Activated naive CD8-positive, alpha-beta T cell treated with anti-CD3 and anti-CD28 coated beads, Interleukin-2, amount 50 U/mL, for 24 hours (primary cell): ENCODE measurements at regions not wholly inside any gene's neighbourhood (a gene's known extent, or its start where the extent isn't known, plus 50 kb on each side); places are given as distances from the start of the nearest gene placed in this dataset.

ENCODE experiments used
- ATAC-seq: fragments of 150-1000 bp; cut with Tn5 transposase; one replicate; pipeline ENCODE4 v1.10.0; 2021
- DNase-seq: peaks from one replicate; pipeline ENCODE4 v3.0.0; 2021
- H3K27ac Mint-ChIP-seq: one replicate; pipeline ENCODE4 v1.8.0; 2021; ENCODE audit warnings: mild to moderate bottlenecking, mixed read lengths
- H3K27me3 Mint-ChIP-seq: one replicate; pipeline ENCODE4 v1.8.0; 2021; ENCODE audit warnings: mixed read lengths
- H3K36me3 Mint-ChIP-seq: one replicate; pipeline ENCODE4 v1.8.0; 2021; ENCODE audit warnings: low read depth, mixed read lengths
- H3K4me1 Mint-ChIP-seq: one replicate; pipeline ENCODE4 v1.8.0; 2021; ENCODE audit warnings: mixed read lengths
- H3K4me3 Mint-ChIP-seq: one replicate; pipeline ENCODE4 v1.8.0; 2021; ENCODE audit warnings: mild to moderate bottlenecking, moderate library complexity, mixed read lengths
- H3K9me3 Mint-ChIP-seq: one replicate; pipeline ENCODE4 v1.8.0; 2021; ENCODE audit warnings: mixed read lengths

GRCh38 chrX:69257499-69258127 lies 92.4 kb upstream of the PJA1 start:
- peaks cover 4% of the 10 kb centered on the region for H3K27me3 Mint-ChIP-seq
- H3K27ac Mint-ChIP-seq, result no peak overlapping the region
- H3K36me3 Mint-ChIP-seq, result no peaks in the 10 kb centered on the region
- DNase-seq (no peak), ATAC-seq (no peak)
- no peak overlapping the region for H3K4me3 Mint-ChIP-seq
- H3K9me3 Mint-ChIP-seq, result no peaks in the 10 kb centered on the region
- H3K4me1 Mint-ChIP-seq, result no peaks in the 10 kb centered on the region

DNA sequence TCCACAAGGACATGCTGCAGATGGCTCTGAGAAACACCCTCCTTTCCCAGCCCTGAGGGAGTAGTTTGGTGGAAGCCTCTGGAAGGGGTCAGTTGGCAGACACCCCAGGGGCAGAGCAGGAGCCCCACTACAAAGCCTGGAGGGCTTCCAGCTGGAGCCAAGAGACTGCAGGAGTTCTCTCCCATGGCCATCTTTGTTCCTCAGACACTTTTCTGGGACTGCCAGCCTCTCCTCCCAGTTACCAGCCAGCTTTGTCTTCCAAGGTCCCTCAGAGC lies 91.0 kb upstream of the PJA1 start:
- Mint-ChIP-seq H3K27me3 (peaks cover 3% of the 10 kb centered on the region), H3K9me3 (no peaks in the 10 kb centered on the region), H3K4me1 (no peaks in the 10 kb centered on the region), H3K36me3 (no peaks in the 10 kb centered on the region), H3K27ac (no peak overlapping the region), H3K4me3 (no peak overlapping the region)
- DNase-seq (no peak), ATAC-seq (no peak)

- Mint-ChIP-seq H3K4me3 (no peak overlapping the region), H3K27ac (no peak overlapping the region), H3K27me3 (peaks cover 3% of the 10 kb centered on the region), H3K36me3 (no peaks in the 10 kb centered on the region), H3K4me1 (no peaks in the 10 kb centered on the region), H3K9me3 (no peaks in the 10 kb centered on the region)
- DNase-seq (no peak), ATAC-seq (no peak)
These were observed 90.4 kb upstream of the PJA1 start for GRCh38 chrX:69255441-69256290.

DNA sequence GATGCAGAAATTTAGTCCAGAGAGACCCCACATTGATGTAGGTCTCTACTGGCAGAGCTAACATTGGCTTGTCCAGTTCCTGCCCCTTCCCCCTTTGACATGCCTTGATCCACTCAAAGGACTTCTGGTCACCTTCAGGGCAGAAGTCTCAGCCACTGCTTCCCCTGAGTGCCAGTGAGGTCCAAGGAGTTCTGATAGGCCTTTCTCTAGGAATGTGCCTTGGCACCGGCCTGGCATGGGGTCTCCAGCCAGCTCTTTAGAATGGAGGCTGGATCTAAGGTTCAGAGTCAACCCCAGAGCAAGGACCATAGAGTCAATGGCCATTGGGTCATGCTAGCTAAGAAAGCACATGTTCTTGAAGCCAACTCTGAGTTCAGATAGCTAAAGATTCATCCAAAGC lies 88.6 kb upstream of the PJA1 start:
- H3K27ac Mint-ChIP-seq, result no peak overlapping the region
- no peaks in the 10 kb centered on the region for H3K9me3 Mint-ChIP-seq
- H3K27me3 Mint-ChIP-seq, result no peaks in the 10 kb centered on the region
- no peak overlapping the region for H3K4me3 Mint-ChIP-seq
- DNase-seq (no peak), ATAC-seq (no peak)
- no peaks in the 10 kb centered on the region for H3K4me1 Mint-ChIP-seq
- H3K36me3 Mint-ChIP-seq, result no peaks in the 10 kb centered on the region

DNA sequence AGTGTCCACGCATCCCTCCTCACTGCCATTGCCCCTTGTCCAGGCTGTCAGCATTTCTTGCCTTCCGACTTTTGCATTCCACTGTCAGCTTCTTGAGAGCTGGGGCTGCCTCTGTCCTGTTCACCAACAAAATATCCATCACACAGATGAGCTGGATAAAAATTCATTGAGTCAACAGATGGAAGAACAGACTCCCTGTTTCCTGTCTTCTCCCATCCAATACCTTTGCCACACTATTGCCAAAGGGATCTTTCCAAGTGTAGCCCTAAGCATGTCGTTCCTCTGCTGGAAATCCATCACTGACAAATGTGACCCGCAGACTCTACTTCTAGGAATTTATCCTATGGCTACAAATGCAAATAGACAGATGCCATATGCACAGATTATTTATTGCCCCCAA lies 78.0 kb upstream of the PJA1 start:
- Mint-ChIP-seq H3K4me3 (no peak overlapping the region), H3K4me1 (no peaks in the 10 kb centered on the region), H3K9me3 (no peaks in the 10 kb centered on the region), H3K27me3 (peaks cover 17% of the 10 kb centered on the region), H3K27ac (no peak overlapping the region), H3K36me3 (no peaks in the 10 kb centered on the region)
- DNase-seq (no peak), ATAC-seq (no peak)

DNA sequence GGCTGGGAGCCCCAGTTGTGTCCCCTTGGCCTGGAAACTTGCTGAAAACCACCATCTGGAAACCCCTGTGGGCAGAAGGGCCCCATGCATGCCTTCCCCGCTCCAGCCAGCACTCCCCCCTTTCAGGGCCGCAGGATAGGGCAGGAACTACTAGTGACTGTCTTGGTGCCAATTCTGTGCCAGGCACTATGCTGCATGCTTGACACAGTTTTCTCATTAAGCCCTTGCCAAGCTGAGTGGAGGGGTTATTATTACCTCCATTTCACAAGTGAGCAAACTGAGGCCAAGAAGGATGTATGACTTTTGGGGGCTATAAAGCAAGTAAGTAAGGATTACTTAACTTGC lies 73.6 kb upstream of the PJA1 start:
- Mint-ChIP-seq H3K27ac (no peak overlapping the region), H3K36me3 (no peaks in the 10 kb centered on the region), H3K27me3 (peaks cover 10% of the 10 kb centered on the region), H3K9me3 (no peaks in the 10 kb centered on the region), H3K4me1 (no peaks in the 10 kb centered on the region), H3K4me3 (no peak overlapping the region)
- ATAC-seq, result no peak
- DNase-seq, result no peak

- ATAC-seq (no peak), DNase-seq (no peak)
- Mint-ChIP-seq H3K4me3 (no peak overlapping the region), H3K27ac (no peak overlapping the region), H3K4me1 (no peaks in the 10 kb centered on the region), H3K27me3 (peaks cover 9% of the 10 kb centered on the region), H3K9me3 (no peaks in the 10 kb centered on the region), H3K36me3 (no peaks in the 10 kb centered on the region)
These were observed 73.0 kb upstream of the PJA1 start for GRCh38 chrX:69238114-69238886.

DNA sequence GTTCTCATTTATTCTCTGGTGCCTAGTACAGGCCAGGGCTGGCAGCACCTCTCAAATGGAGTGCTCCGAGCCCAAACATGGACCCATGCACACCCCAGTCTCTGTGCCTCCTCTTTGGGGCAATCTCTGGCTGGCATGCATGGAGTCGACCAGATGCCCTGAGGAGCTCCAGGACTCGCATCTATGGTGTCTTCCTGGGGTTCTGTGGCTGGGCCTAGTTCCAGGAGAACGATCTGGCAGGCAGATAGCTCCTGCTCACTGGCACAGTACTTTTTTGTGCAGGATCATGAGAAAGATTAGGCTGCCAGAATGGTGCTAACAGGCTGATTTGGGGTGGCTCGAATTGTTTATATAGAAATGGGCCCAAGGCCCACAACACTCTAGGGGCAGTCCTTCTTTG lies 72.0 kb upstream of the PJA1 start:
- no peak for ATAC-seq
- no peak for DNase-seq

GRCh38 chrX:69236641-69237040 lies 71.4 kb upstream of the PJA1 start:
- no peak for ATAC-seq
- Mint-ChIP-seq H3K9me3 (no peaks in the 10 kb centered on the region), H3K4me3 (no peak overlapping the region)

More for the DNA sequence above, 72.0 kb upstream of the PJA1 start:
- Mint-ChIP-seq H3K4me3 (no peak overlapping the region), H3K36me3 (no peaks in the 10 kb centered on the region), H3K27ac (no peak overlapping the region), H3K4me1 (no peaks in the 10 kb centered on the region), H3K9me3 (no peaks in the 10 kb centered on the region), H3K27me3 (peaks cover 2% of the 10 kb centered on the region)

GRCh38 chrX:69234624-69235023 lies 69.4 kb upstream of the PJA1 start:
- no peak for DNase-seq
- no peak overlapping the region for H3K27ac Mint-ChIP-seq
- H3K4me3 Mint-ChIP-seq, result no peak overlapping the region
- H3K36me3 Mint-ChIP-seq, result no peaks in the 10 kb centered on the region
- no peaks in the 10 kb centered on the region for H3K9me3 Mint-ChIP-seq
- peaks cover 1% of the 10 kb centered on the region for H3K27me3 Mint-ChIP-seq
- no peaks in the 10 kb centered on the region for H3K4me1 Mint-ChIP-seq
- ATAC-seq, result no peak

More at GRCh38 chrX:69236641-69237040, 71.4 kb upstream of the PJA1 start:
- no peak for DNase-seq
- Mint-ChIP-seq H3K36me3 (no peaks in the 10 kb centered on the region), H3K27ac (no peak overlapping the region), H3K27me3 (peaks cover 2% of the 10 kb centered on the region), H3K4me1 (no peaks in the 10 kb centered on the region)

- DNase-seq (no peak), ATAC-seq (no peak)
- Mint-ChIP-seq H3K4me3 (no peak overlapping the region), H3K4me1 (no peaks in the 10 kb centered on the region), H3K27ac (no peak overlapping the region), H3K27me3 (no peaks in the 10 kb centered on the region), H3K36me3 (no peaks in the 10 kb centered on the region), H3K9me3 (no peaks in the 10 kb centered on the region)
These were observed 67.7 kb upstream of the PJA1 start for GRCh38 chrX:69232945-69233344.

DNA sequence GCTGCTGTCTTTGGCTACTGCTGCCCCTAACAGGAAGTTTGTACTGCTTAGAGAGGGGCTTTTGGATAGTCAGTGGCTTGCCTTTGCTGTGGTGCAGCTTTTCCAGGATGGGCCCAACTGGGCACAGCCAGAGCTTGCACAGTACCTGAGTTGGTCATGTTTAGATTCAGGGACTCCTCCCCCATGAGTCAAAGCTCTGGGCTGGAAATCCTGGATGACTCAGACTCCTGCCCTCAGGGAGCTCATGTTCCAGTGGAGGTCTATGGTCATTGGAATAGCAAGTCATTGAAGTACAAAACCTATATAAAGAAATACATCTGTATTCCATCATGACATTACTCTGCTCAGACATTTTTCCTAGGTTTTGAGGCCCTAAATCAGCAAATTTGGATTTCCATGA lies 66.7 kb upstream of the PJA1 start:
- H3K9me3 Mint-ChIP-seq, result no peaks in the 10 kb centered on the region
- no peaks in the 10 kb centered on the region for H3K4me1 Mint-ChIP-seq
- ATAC-seq (no peak), DNase-seq (no peak)
- H3K27ac Mint-ChIP-seq, result no peak overlapping the region
- no peaks in the 10 kb centered on the region for H3K36me3 Mint-ChIP-seq
- H3K4me3 Mint-ChIP-seq, result no peak overlapping the region
- H3K27me3 Mint-ChIP-seq, result no peaks in the 10 kb centered on the region

DNA sequence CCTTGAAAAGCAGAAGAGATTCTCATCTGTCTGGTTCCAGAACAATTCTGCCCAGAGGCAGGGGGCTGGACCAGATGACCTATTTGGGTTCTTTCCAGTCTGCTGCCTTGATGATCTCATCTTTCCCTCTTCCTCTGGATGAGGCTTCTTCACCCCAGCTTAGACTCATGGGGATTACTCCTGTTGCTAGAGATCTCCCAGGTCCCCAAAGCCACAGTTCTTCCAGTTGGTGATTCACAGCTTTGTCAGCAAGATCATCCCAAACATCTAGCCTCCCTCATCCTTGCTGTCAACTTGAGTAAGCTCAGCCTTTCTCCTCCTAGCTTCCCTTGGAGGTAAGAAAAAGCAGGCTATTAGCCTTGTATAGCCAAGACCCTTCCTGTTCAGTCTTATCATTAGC lies 64.2 kb upstream of the PJA1 start:
- H3K4me1 Mint-ChIP-seq, result no peaks in the 10 kb centered on the region
- H3K9me3 Mint-ChIP-seq, result no peaks in the 10 kb centered on the region
- DNase-seq, result no peak
- no peaks in the 10 kb centered on the region for H3K27me3 Mint-ChIP-seq
- ATAC-seq, result no peak
- H3K27ac Mint-ChIP-seq, result no peak overlapping the region
- no peak overlapping the region for H3K4me3 Mint-ChIP-seq
- no peaks in the 10 kb centered on the region for H3K36me3 Mint-ChIP-seq

- Mint-ChIP-seq H3K27me3 (no peaks in the 10 kb centered on the region), H3K4me3 (no peak overlapping the region), H3K36me3 (no peaks in the 10 kb centered on the region), H3K4me1 (no peaks in the 10 kb centered on the region), H3K27ac (no peak overlapping the region), H3K9me3 (no peaks in the 10 kb centered on the region)
- no peak for DNase-seq
- ATAC-seq, result no peak
These were observed 63.5 kb upstream of the PJA1 start for GRCh38 chrX:69228732-69229131.

DNA sequence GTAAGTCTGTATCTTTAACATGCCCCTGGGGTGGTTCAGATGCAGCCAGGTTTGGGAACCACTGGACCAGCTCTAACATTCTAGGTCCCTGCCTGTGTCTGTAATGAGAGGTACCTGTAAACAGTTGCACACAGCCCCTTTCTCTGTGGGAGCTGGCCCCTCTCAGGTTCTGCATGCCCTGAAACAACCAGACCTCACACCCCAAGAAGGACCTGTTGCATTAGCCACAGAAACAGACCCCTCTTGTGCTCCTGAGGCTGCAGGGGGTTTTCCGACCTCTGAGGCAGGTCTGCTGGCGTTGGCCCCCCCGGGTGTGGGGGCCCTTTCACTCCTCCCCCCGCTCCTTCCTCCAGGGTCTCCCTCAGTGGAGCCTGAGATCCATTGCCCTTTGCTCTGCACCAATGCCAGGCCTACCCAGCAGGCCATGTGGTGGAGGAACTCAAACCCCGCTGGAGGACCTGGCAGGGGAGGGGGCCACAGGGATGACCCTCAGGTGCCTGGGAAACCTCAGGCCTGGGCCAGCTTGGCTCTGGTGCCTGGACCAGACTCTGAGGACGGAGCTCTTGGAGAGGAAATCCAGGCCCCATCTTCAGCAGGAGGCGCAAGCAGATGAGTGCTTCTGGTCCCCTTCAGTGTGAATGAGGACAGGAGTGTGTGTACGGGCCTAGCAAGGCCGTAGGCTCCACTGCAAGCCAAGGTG lies 61.4 kb upstream of the PJA1 start:
- H3K27ac Mint-ChIP-seq, result no peak overlapping the region
- H3K9me3 Mint-ChIP-seq, result no peaks in the 10 kb centered on the region
- no peak overlapping the region for H3K4me3 Mint-ChIP-seq
- H3K27me3 Mint-ChIP-seq, result no peaks in the 10 kb centered on the region
- DNase-seq (no peak), ATAC-seq (no peak)
- no peaks in the 10 kb centered on the region for H3K36me3 Mint-ChIP-seq
- peaks cover 3% of the 10 kb centered on the region for H3K4me1 Mint-ChIP-seq
